GM19438 (cell line): ENCODE measurements at regions not wholly inside any gene's neighbourhood (a gene's known extent, or its start where the extent isn't known, plus 50 kb on each side); places are given as distances from the start of the nearest gene placed in this dataset.

Source experiments
- ATAC-seq: cut with Tn5 transposase; IDR thresholded peaks from one replicate; pipeline ENCODE4 v1.9.1; 2021; ENCODE audit warnings: low read depth; ENCODE audit not compliant: unreplicated experiment

GRCh38 chr15:98139337-98139736 is 178.8 kb downstream of the ARRDC4 start:
- ATAC-seq: no peak

GRCh38 chr15:98142572-98142971 is 182.1 kb downstream of the ARRDC4 start:
- ATAC-seq: no peak

GRCh38 chr15:98143116-98143515 is 182.6 kb downstream of the ARRDC4 start:
- no peak for ATAC-seq

GRCh38 chr15:98144388-98144787 is 183.9 kb downstream of the ARRDC4 start:
- ATAC-seq: no peak

- no peak for ATAC-seq
Observed at GRCh38 chr15:98146031-98146820, 185.7 kb downstream of the ARRDC4 start.

GRCh38 chr15:98147415-98147814 is 186.9 kb downstream of the ARRDC4 start:
- no peak for ATAC-seq

GRCh38 chr15:98150084-98150483 is 189.6 kb downstream of the ARRDC4 start:
- no peak for ATAC-seq

GRCh38 chr15:98150536-98150935 is 190.0 kb downstream of the ARRDC4 start:
- no peak for ATAC-seq

- no peak for ATAC-seq
Observed at GRCh38 chr15:98151096-98151495, 190.6 kb downstream of the ARRDC4 start.

- ATAC-seq: no peak
Observed at GRCh38 chr15:98152156-98152555, 191.7 kb downstream of the ARRDC4 start.

GRCh38 chr15:98154863-98155262 is 194.4 kb downstream of the ARRDC4 start:
- ATAC-seq: no peak

GRCh38 chr15:98155356-98155755 is 194.9 kb downstream of the ARRDC4 start:
- no peak for ATAC-seq

GRCh38 chr15:98160236-98160635 is 199.7 kb downstream of the ARRDC4 start:
- ATAC-seq: peak; percentile 93

GRCh38 chr15:98163319-98164045 is 203.0 kb downstream of the ARRDC4 start:
- ATAC-seq: no peak

GRCh38 chr15:98164571-98164970 is 204.1 kb downstream of the ARRDC4 start:
- ATAC-seq: no peak

- no peak for ATAC-seq
Observed at GRCh38 chr15:98164986-98165385, 204.5 kb downstream of the ARRDC4 start.

GRCh38 chr15:98167722-98168268 is 207.3 kb downstream of the ARRDC4 start:
- no peak for ATAC-seq

GRCh38 chr15:98169551-98169950 is 209.0 kb downstream of the ARRDC4 start:
- no peak for ATAC-seq

- ATAC-seq: no peak
Observed at GRCh38 chr15:98174286-98174685, 213.8 kb downstream of the ARRDC4 start.

- no peak for ATAC-seq
Observed at GRCh38 chr15:98174841-98175240, 214.3 kb downstream of the ARRDC4 start.

GRCh38 chr15:98177966-98178592 is 217.6 kb downstream of the ARRDC4 start:
- ATAC-seq: peak; percentile 87
